Transverse colon (tissue), 4 donors: ENCODE measurements at regions not wholly inside any gene's neighbourhood (a gene's known extent, or its start where the extent isn't known, plus 50 kb on each side); places are given as distances from the start of the nearest gene placed in this dataset.

Experiments
- DNase-seq: peaks from one replicate; pipeline ENCODE4 v3.0.0-alpha.2; 2019
- H3K27ac ChIP-seq, 4 donors: fragments of 200-600 bp; sonication (generic); 2 replicates each; pipeline ENCODE4 v1.5.1; 2016 to 2018; ENCODE audit warnings: inconsistent platforms in 4 of 4
- H3K27me3 ChIP-seq: fragments of 200-600 bp; sonication (generic); 2 replicates; pipeline ENCODE4 v1.5.1; 2017; ENCODE audit warnings: inconsistent platforms
- H3K36me3 ChIP-seq, 4 donors: fragments of 200-600 bp; sonication (generic); 2 replicates each; pipeline ENCODE4 v1.5.1; 2017 to 2019; ENCODE audit warnings: inconsistent platforms in 4 of 4
- H3K4me1 ChIP-seq, 4 donors: fragments of 200-600 bp; sonication (generic); 2 replicates each; pipeline ENCODE4 v1.5.1; 2017 to 2020; ENCODE audit warnings: inconsistent platforms in 4 of 4
- H3K4me3 ChIP-seq, 4 donors: fragments of 200-600 bp; sonication (generic); 1 replicate in 1 of 4; 2 replicates in 3 of 4; pipeline versions ENCODE4 v1.5.1 to v1.6.1; 2017 to 2019; ENCODE audit warnings: inconsistent platforms in 4 of 4
- H3K9me3 ChIP-seq, 2 donors: fragments of 200-600 bp; sonication (generic); 2 replicates each; pipeline ENCODE4 v1.5.1; 2017 to 2019; ENCODE audit warnings: inconsistent platforms in 2 of 2
- CTCF ChIP-seq, 5 experiments: fragments of 200-600 bp in 3 of 5; fragments of 450-650 bp in 2 of 5; sonication (generic) in 3 of 5; IDR thresholded peaks; 1 replicate in 2 of 5; 2 replicates in 3 of 5; pipeline ENCODE4 v1.5.1; 2016 to 2017; ENCODE audit warnings: antibody characterized with exemption in 5 of 5, inconsistent platforms in 3 of 5, mild to moderate bottlenecking in 2 of 5, moderate library complexity in 1 of 5
- EP300 ChIP-seq: sonication (generic); formaldehyde crosslinking; IDR thresholded peaks from one replicate; pipeline ENCODE4 v1.6.1; 2017; ENCODE audit warnings: antibody characterized with exemption, low read depth
- POLR2A ChIP-seq: fragments of 450-650 bp; IDR thresholded peaks from one replicate; pipeline ENCODE4 v1.6.1; 2016; ENCODE audit warnings: antibody characterized with exemption, mild to moderate bottlenecking, moderate library complexity
- POLR2AphosphoS5 ChIP-seq, 3 donors: sonication (generic); formaldehyde crosslinking; IDR thresholded peaks; one replicate each; pipeline ENCODE4 v1.6.1; 2016; ENCODE audit warnings: antibody characterized with exemption in 3 of 3
- WGBS, 2 donors: methylation state at CpG; one replicate each; pipeline ENCODE4 v1.1.5; 2018; ENCODE audit warnings: low coverage in 1 of 2; 5-methylcytosine and 5-hydroxymethylcytosine counted together
- in situ Hi-C, 4 donors: fragments of 200-750 bp; cut with MboI; loops; one replicate each; pipeline versions ENCODE4 v1.15.0 to v1.15.1; 2017; ENCODE audit warnings: low sequenced_read_pairs in 3 of 4, low pct_ligation_motif_present in 1 of 4, low pct_unique_long_range_greater_than_20kb in 1 of 4
- intact Hi-C: fragments of 100-400 bp; cut with DNase I; formaldehyde crosslinking; loops from one replicate; pipeline ENCODE4 v1.15.1; 2023; ENCODE audit warnings: low total_unique reads
- small RNA-seq, 4 donors: library from RNA; depleted of rRNA; stranded (forward); fragments of <200 nt; gene quantifications; one replicate each; pipeline ENCODE3, GENCODE V24; 2016

GRCh38 chr9:23635276-23635675, 190.8 kb downstream of the ELAVL2 start:
- in situ Hi-C loops (no loop called here), intact Hi-C loops (loop anchor here (10.0 kb wide), 1 partner anchor 50 kb away; no protein-coding TSS in a partner anchor)
- TF ChIP-seq CTCF (IDR thresholded peaks at IDR 0.05) (no peak), POLR2A (no peak), EP300 (no peak)

GRCh38 chr9:23636199-23636598, 189.8 kb downstream of the ELAVL2 start:
- TF ChIP-seq EP300 (no peak), POLR2A (no peak), CTCF (IDR thresholded peaks at IDR 0.05) (no peak), POLR2AphosphoS5 (IDR thresholded peaks at IDR 0.05) (no peak)
- in situ Hi-C loops = no loop called here
- Histone ChIP-seq H3K4me1 (no peaks in the 10 kb centered on the region), H3K27me3 (no peaks in the 10 kb centered on the region), H3K9me3 (no peaks in the 10 kb centered on the region), H3K27ac (no peak overlapping the region), H3K36me3 (no peaks in the 10 kb centered on the region), H3K4me3 (no peak overlapping the region)
- no peak for DNase-seq
- WGBS, 2 donors = 64 to 73% methylated on average over 2 of the region's 2 CpGs
- intact Hi-C loops = loop anchor here (10.0 kb wide), 1 partner anchor 51 kb away; no protein-coding TSS in a partner anchor

More at GRCh38 chr9:23635276-23635675, 190.8 kb downstream of the ELAVL2 start:
- no peaks in the 10 kb centered on the region for H3K27me3 ChIP-seq
- H3K36me3 ChIP-seq = no peaks in the 10 kb centered on the region
- H3K9me3 ChIP-seq = no peaks in the 10 kb centered on the region
- H3K4me3 ChIP-seq = no peak overlapping the region
- no peaks in the 10 kb centered on the region for H3K4me1 ChIP-seq
- H3K27ac ChIP-seq = no peak overlapping the region
- DNase-seq = no peak
- whole genome bisulfite sequencing, 2 donors = 82% methylated on average over 2 of the region's 2 CpGs; no CpG with 5 or more reads in 1 of the 2 donors

- no peaks in the 10 kb centered on the region for H3K36me3 ChIP-seq
- no peak overlapping the region for H3K4me3 ChIP-seq
- no peaks in the 10 kb centered on the region for H3K4me1 ChIP-seq
- no peak overlapping the region for H3K27ac ChIP-seq
- intact Hi-C loops = loop anchor here (10.0 kb wide), 1 partner anchor 53 kb away; no protein-coding TSS in a partner anchor
- no peak for DNase-seq
- TF ChIP-seq EP300 (no peak), POLR2AphosphoS5 (IDR thresholded peaks at IDR 0.05) (no peak), CTCF (IDR thresholded peaks at IDR 0.05) (no peak)
- no peaks in the 10 kb centered on the region for H3K9me3 ChIP-seq
- in situ Hi-C loops = no loop called here
- H3K27me3 ChIP-seq = no peaks in the 10 kb centered on the region
- WGBS, 2 donors = 84 to 88% methylated on average over 2 to 3 of the region's 3 CpGs
These were observed 188.0 kb downstream of the ELAVL2 start for GRCh38 chr9:23638011-23638410.

GRCh38 chr9:23638837-23639426, 187.1 kb downstream of the ELAVL2 start:
- no peaks in the 10 kb centered on the region for H3K36me3 ChIP-seq
- H3K4me1 ChIP-seq = no peaks in the 10 kb centered on the region
- intact Hi-C loops = loop anchor here (10.0 kb wide), 1 partner anchor 54 kb away; no protein-coding TSS in a partner anchor
- WGBS, 2 donors = 78 to 88% methylated on average over 3 to 4 of the region's 4 CpGs
- no peak overlapping the region for H3K4me3 ChIP-seq
- H3K9me3 ChIP-seq = no peaks in the 10 kb centered on the region
- DNase-seq = no peak
- H3K27ac ChIP-seq = no peak overlapping the region
- no peaks in the 10 kb centered on the region for H3K27me3 ChIP-seq
- TF ChIP-seq EP300 = no peak
- in situ Hi-C loops = no loop called here

Small RNA genes lying in the stretch of these regions (small RNA-seq; reads per million reads assigned to genes)
- 0 reads per million in 4 donors for gene SUMO2P2
